Fibroblast of mammary gland (primary cell): ENCODE measurements at regions not wholly inside any gene's neighbourhood (a gene's known extent, or its start where the extent isn't known, plus 50 kb on each side); places are given as distances from the start of the nearest gene placed in this dataset.
"Not testable (repeated sequence)": the region's sequence is repeated elsewhere in the genome, so short reads cannot be mapped to it uniquely, and the experiment has no call there.

Experiments
- DNase-seq: peaks from one replicate; pipeline ENCODE4 v3.0.0-alpha.2; 2010; ENCODE audit warnings: low read depth
- H3K4me3 ChIP-seq: 2 replicates; pipeline ENCODE4 v1.5.1; 2011; ENCODE audit warnings: low read depth, mild to moderate bottlenecking, low read length, moderate library complexity; ENCODE audit not compliant: control insufficient read depth
- TF ChIP-seq, protein P1 (sequence below): conservative IDR thresholded peaks from 2 replicates; pipeline ENCODE4 v1.5.1; 2011; ENCODE audit warnings: low read depth, low read length, inconsistent platforms; ENCODE audit not compliant: control insufficient read depth, insufficient read depth

DNA sequence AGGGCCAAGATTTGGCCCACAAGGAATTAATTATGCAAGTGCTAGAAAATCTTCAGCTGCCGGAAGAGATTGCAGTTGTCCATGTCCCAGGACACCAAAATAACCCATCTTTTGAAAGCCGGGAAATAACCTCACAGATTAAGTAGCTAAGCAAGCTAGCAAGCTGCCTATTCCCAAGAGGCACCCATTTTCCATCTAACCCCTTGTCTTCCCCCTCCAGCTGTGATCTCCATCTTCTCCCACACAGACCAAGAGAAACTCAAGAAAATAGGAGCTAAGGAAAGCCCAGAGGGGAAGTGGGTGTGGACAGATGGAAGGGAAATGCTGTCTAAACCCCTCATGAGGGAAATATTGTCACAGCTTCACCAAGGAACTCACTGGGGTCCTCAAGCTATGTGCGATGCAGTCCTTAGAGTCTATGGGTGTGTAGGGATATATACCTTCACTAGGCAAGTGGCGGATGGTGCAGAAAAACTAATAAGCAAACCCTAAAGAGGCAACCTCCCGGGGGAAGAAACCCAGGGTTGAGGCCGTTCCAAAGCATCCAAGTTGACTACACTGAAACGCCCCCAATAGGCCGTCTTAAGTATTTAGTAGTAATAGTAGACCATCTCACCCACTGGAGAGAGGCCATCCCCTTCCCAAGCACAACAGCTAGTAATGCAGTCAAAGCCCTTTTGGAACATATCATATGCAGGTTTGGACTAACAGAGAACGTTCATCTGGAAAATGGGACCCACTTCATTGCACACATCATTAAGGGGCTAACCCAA lies 64.3 kb upstream of the PRSS16 start:
- H3K4me3 ChIP-seq: no peak overlapping the region
- no peak for DNase-seq
- TF ChIP-seq, protein P1, sequence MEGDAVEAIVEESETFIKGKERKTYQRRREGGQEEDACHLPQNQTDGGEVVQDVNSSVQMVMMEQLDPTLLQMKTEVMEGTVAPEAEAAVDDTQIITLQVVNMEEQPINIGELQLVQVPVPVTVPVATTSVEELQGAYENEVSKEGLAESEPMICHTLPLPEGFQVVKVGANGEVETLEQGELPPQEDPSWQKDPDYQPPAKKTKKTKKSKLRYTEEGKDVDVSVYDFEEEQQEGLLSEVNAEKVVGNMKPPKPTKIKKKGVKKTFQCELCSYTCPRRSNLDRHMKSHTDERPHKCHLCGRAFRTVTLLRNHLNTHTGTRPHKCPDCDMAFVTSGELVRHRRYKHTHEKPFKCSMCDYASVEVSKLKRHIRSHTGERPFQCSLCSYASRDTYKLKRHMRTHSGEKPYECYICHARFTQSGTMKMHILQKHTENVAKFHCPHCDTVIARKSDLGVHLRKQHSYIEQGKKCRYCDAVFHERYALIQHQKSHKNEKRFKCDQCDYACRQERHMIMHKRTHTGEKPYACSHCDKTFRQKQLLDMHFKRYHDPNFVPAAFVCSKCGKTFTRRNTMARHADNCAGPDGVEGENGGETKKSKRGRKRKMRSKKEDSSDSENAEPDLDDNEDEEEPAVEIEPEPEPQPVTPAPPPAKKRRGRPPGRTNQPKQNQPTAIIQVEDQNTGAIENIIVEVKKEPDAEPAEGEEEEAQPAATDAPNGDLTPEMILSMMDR: no peak

DNA sequence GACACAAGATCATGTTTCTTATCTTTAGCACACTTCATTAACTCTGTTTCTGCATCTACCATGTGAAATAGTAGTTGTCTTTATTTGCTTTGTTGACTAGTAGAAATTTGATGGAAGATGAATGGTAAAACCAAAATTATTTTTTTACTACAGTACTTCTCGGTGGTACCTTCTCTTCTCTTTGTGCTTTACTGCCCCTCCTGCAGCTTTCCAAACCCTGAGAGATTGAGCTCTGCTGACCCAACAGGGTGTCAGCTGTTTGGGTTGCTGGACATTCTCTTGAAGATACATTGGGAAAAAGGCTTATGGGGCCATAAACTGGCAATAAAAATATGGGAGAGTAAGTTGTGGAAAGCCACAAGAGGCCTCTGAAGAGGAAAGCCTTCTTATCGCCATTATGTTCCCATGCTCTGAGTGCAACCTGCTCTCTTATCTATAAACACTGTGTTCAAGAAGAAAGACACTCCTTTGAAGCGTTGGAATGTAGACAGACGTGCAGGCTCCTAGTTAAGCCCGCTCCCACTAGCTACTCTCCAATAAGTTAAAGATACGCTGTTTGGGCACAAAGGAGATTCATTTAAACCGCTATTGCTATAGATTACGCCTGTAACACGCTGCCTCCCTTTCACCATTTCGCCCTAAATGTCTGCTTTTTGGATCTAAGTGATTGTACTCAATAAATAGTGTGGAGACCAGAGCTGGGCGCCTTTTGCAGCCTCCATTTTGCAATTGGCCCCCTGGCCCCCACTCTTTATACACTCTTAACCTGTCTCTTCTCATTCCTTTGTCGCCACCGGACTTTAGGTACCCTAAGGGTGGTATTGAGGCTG lies 60.1 kb upstream of the PRSS16 start:
- peak overlapping the region; percentile 80 for H3K4me3 ChIP-seq
- no peak for DNase-seq
- TF ChIP-seq, protein P1: no peak

DNA sequence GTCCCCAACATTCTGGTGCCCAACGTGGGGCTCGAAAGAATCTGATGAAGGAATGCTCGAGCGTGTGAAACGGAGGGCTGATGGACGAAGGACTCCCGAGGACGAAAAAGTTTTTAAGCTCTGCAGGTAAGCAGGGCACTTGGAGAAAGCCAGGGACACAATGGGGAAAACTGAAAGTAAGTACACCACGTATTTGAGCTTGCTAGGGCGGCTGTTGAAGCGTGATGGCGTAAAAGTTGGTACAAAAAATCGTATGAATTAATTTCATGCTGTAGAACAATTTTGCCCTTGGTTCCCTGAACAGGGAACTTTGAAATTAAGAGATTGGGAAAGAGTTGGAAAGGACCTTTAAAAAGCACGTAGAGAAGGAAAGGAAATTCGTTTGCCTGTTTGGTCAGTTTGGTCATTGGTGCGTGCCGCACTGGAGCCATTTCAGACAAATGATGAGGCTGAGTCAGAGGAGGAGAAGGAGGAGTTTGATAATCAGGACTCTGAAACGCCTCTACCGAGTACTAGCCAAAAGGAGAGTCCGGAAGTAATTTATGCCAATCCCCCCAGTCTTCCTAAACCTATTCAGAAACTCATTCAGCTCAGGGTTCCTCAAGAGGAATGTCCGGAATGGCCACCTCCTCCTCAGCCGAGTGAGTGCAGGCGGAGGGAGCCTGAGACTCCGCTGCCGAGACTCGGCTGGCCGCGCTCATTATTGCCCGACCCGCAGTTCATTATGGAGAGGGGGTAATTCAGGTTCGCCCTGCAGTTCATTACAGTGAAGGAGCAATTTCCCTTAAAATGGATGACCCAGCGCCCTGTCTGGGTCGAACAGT lies 59.2 kb upstream of the PRSS16 start:
- TF ChIP-seq, protein P1: no peak
- peak; percentile 78 for DNase-seq

DNA sequence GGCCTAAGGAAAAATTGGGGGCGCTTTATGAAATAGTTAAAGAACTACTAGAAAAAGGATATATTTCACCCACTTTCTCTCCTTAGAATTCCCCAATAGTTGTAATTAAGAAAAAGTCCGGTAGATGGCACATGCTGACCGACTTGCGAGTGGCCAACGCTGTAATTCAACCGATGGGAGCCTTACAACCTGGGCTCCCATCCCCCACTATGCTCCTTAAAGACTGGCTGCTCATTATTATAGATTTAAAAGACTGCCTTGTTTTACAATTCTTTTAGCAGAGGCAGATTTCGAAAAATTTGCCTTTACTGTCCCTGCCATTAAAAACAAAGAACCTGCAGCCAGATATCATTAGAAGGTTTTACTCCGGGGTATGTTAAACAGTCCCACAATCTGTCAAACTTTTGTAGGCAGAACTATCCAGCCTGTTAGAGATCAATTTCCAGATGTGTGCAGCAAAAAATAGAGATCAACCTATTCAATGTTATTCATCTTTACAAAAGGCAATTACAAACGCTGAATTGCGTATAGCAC lies 58.5 kb upstream of the PRSS16 start:
- peak; percentile 81 for DNase-seq
- H3K4me3 ChIP-seq: peak overlapping the region; percentile 80
- TF ChIP-seq, protein P1: peak; percentile 63

More for the DNA sequence above, 59.2 kb upstream of the PRSS16 start:
- peak overlapping the region; percentile 80 for H3K4me3 ChIP-seq

DNA sequence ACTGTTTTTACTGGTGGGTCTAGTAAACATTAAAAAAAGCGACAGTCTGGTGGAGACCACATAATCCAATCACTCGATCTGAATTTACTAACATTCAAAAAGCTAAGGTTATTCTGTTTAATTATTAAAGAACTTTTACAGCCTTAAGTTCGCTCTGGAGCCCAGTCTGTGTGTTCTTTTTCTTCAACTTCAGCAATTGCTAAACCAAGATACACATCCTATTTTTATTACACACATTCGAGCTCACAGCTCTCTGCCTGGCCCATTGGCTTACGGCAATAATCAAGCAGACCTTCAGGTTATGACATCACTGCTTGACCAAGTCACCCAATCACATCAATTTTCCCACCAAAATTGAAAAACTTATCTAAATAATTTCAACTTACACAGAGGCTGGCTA lies 57.4 kb upstream of the PRSS16 start:
- TF ChIP-seq, protein P1: no peak
- no peak for DNase-seq
- H3K4me3 ChIP-seq: no peak overlapping the region

DNA sequence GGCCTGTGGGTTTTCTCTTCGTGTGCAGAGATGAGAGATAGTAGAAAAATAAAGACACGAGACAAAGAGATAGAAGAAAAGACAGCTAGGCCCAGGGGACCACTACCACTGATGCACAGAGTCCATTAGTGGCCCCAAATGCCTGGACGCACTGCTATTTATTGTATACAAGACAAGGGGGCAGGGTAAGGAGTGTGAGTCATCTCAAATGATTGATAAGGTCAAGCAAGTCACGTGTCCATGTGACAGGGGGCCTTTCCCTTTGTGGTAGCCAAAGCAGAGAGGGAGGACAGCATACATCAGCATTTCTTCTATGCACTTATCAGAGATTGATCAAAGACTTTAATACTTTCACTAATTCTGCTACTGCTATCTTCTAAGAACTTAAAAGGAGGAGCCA lies 53.0 kb upstream of the PRSS16 start:
- H3K4me3 ChIP-seq, DNase-seq: not testable (repeated sequence)

DNA sequence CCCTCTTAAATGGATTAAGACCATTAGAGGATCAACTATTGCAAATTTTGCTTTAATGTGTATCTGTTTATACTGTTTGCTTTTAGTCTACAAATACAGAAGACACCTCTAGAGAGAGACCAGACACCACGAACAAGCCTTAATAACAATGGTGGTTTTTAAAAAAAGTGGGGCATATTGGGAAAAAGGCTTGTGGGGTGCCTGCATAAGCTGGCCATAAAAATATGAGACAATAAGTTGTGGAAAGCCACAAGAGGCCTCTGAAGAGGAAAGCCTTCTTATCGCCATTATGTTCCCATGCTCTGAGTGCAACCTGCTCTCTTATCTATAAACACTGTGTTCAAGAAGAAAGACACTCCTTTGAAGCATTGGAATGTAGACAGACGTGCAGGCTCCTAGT lies 52.0 kb upstream of the PRSS16 start:
- DNase-seq, H3K4me3 ChIP-seq: not testable (repeated sequence)
